Fibroblast of peridontal ligament (primary cell): ENCODE measurements at regions not wholly inside any gene's neighbourhood (a gene's known extent, or its start where the extent isn't known, plus 50 kb on each side); places are given as distances from the start of the nearest gene placed in this dataset.
A peak's percentile ranks its signal among the peaks of the same experiment; 100 is the strongest.
"Not testable (repeated sequence)": the region's sequence is repeated elsewhere in the genome, so short reads cannot be mapped to it uniquely, and the experiment has no call there.

Experiments used
- DNase-seq: peaks from one replicate; pipeline ENCODE4 v3.0.0-alpha.2; 2010; ENCODE audit errors: extremely low read depth

- DNase-seq, result no peak
These were observed 314.1 kb downstream of the SV2B start for GRCh38 chr15:91414124-91414523.

- DNase-seq, result not testable (repeated sequence)
These were observed 315.2 kb downstream of the SV2B start for GRCh38 chr15:91415258-91415657.

GRCh38 chr15:91420689-91421088, 320.6 kb downstream of the SV2B start:
- DNase-seq, result no peak

GRCh38 chr15:91422797-91423196, 322.7 kb downstream of the SV2B start:
- no peak for DNase-seq

- no peak for DNase-seq
These were observed 323.9 kb downstream of the SV2B start for GRCh38 chr15:91424001-91424400.

- DNase-seq, result no peak
These were observed 326.4 kb downstream of the SV2B start for GRCh38 chr15:91426412-91426811.

GRCh38 chr15:91429973-91430372, 329.9 kb downstream of the SV2B start:
- no peak for DNase-seq

GRCh38 chr15:91431041-91431715, 331.1 kb downstream of the SV2B start:
- DNase-seq, result no peak

GRCh38 chr15:91435113-91435512, 335.1 kb downstream of the SV2B start:
- DNase-seq, result peak; percentile 4

GRCh38 chr15:91444656-91445055, 344.6 kb downstream of the SV2B start:
- no peak for DNase-seq

- no peak for DNase-seq
These were observed 345.7 kb downstream of the SV2B start for GRCh38 chr15:91445695-91446228.

GRCh38 chr15:91447991-91448644, 348.1 kb downstream of the SV2B start:
- no peak for DNase-seq

GRCh38 chr15:91453376-91453775, 353.3 kb downstream of the SV2B start:
- DNase-seq, result not testable (repeated sequence)

- no peak for DNase-seq
These were observed 356.2 kb downstream of the SV2B start for GRCh38 chr15:91456251-91456718.

- no peak for DNase-seq
These were observed 356.9 kb downstream of the SV2B start for GRCh38 chr15:91456921-91457320.

GRCh38 chr15:91461377-91461776, 361.3 kb downstream of the SV2B start:
- no peak for DNase-seq

GRCh38 chr15:91465086-91465485, 365.0 kb downstream of the SV2B start:
- DNase-seq, result no peak

GRCh38 chr15:91465696-91466095, 365.6 kb downstream of the SV2B start:
- no peak for DNase-seq

GRCh38 chr15:91468871-91469580, 369.0 kb downstream of the SV2B start:
- DNase-seq, result no peak

GRCh38 chr15:91469632-91470567, 369.8 kb downstream of the SV2B start:
- DNase-seq, result no peak

- DNase-seq, result peak; percentile 11
These were observed 371.4 kb downstream of the SV2B start for GRCh38 chr15:91471468-91471867.
